CD4-positive, CD25-positive, alpha-beta regulatory T cell (primary cell): ENCODE measurements at regions not wholly inside any gene's neighbourhood (a gene's known extent, or its start where the extent isn't known, plus 50 kb on each side); places are given as distances from the start of the nearest gene placed in this dataset.
"Not testable (repeated sequence)": the region's sequence is repeated elsewhere in the genome, so short reads cannot be mapped to it uniquely, and the experiment has no call there.

ENCODE experiments used
- ATAC-seq, 2 donors: fragments of 150-1000 bp; cut with Tn5 transposase; one replicate each; pipeline ENCODE4 v1.10.0; 2021; ENCODE audit warnings: low read depth in 2 of 2, moderate number of reproducible peaks in 2 of 2, moderate library complexity in 1 of 2
- DNase-seq, 3 donors: peaks; one replicate each; pipeline versions ENCODE4 v3.0.0 to v3.0.0-alpha.2; 2012 to 2022; ENCODE audit warnings: mixed read lengths in 1 of 3
- H3K27ac ChIP-seq: one replicate; pipeline ENCODE4 v1.7.0; 2013; ENCODE audit warnings: mild to moderate bottlenecking, low read length; ENCODE audit not compliant: insufficient read depth, poor library complexity, severe bottlenecking
- H3K27me3 ChIP-seq: one replicate; pipeline ENCODE4 v1.7.0; 2013; ENCODE audit warnings: low read length; ENCODE audit not compliant: control insufficient read depth, insufficient read depth
- H3K36me3 ChIP-seq: one replicate; pipeline ENCODE4 v1.7.0; 2013; ENCODE audit warnings: mild to moderate bottlenecking, low read length, moderate library complexity; ENCODE audit not compliant: control insufficient read depth, insufficient read depth
- H3K4me1 ChIP-seq: 2 replicates; pipeline ENCODE4 v1.7.0; 2013; ENCODE audit warnings: mild to moderate bottlenecking, low read length; ENCODE audit not compliant: insufficient read depth, control insufficient read depth, poor library complexity, severe bottlenecking
- H3K4me3 ChIP-seq: one replicate; pipeline ENCODE4 v1.7.0; 2013; ENCODE audit warnings: low read depth, mild to moderate bottlenecking, low read length, moderate library complexity
- H3K9me3 ChIP-seq, 2 experiments: 1 replicate in 1 of 2; 2 replicates in 1 of 2; pipeline ENCODE4 v1.7.0; 2013; ENCODE audit warnings: low read length in 2 of 2, mild to moderate bottlenecking in 1 of 2, moderate library complexity in 1 of 2; ENCODE audit not compliant: control insufficient read depth in 2 of 2
- H3K27ac Mint-ChIP-seq, 3 donors: one replicate each; pipeline ENCODE4 v1.8.0; 2020 to 2022; ENCODE audit warnings: mild to moderate bottlenecking in 3 of 3, mixed read lengths in 3 of 3, moderate library complexity in 2 of 3
- H3K27me3 Mint-ChIP-seq: one replicate; pipeline ENCODE4 v1.8.0; 2022; ENCODE audit warnings: mild to moderate bottlenecking, mixed read lengths
- H3K36me3 Mint-ChIP-seq: one replicate; pipeline ENCODE4 v1.8.0; 2020; ENCODE audit warnings: mixed read lengths
- H3K4me1 Mint-ChIP-seq, 4 donors: one replicate each; pipeline ENCODE4 v1.8.0; 2020 to 2022; ENCODE audit warnings: mixed read lengths in 4 of 4, mild to moderate bottlenecking in 1 of 4
- H3K4me3 Mint-ChIP-seq, 4 donors: one replicate each; pipeline ENCODE4 v1.8.0; 2020 to 2022; ENCODE audit warnings: mild to moderate bottlenecking in 4 of 4, mixed read lengths in 4 of 4, moderate library complexity in 3 of 4
- H3K9me3 Mint-ChIP-seq, 7 donors: one replicate each; pipeline ENCODE4 v1.8.0; 2020 to 2022; ENCODE audit warnings: mixed read lengths in 7 of 7, mild to moderate bottlenecking in 3 of 7, moderate library complexity in 2 of 7

- not testable (repeated sequence) for H3K27me3 ChIP-seq, ATAC-seq, H3K27ac Mint-ChIP-seq, H3K27ac ChIP-seq, H3K36me3 ChIP-seq, H3K27me3 Mint-ChIP-seq, H3K4me3 ChIP-seq, H3K9me3 Mint-ChIP-seq, H3K4me1 ChIP-seq, DNase-seq, H3K4me3 Mint-ChIP-seq, H3K9me3 ChIP-seq, H3K4me1 Mint-ChIP-seq, H3K36me3 Mint-ChIP-seq
Measured at GRCh38 chr3:177664380-177665103, 467.3 kb upstream of the TBL1XR1 start.

- Histone ChIP-seq H3K27me3 (no peaks in the 10 kb centered on the region), H3K4me3 (no peak overlapping the region), H3K36me3 (no peaks in the 10 kb centered on the region), H3K27ac (no peak overlapping the region), H3K9me3 (no peaks in the 10 kb centered on the region), H3K4me1 (no peaks in the 10 kb centered on the region)
- Mint-ChIP-seq H3K27me3 (no peaks in the 10 kb centered on the region), H3K4me1 (peaks cover 0 to 7% (median 2%) of the 10 kb centered on the region in 4 donors), H3K4me3 (no peak overlapping the region), H3K27ac (no peak overlapping the region), H3K9me3 (peaks cover 0 to 6% (median 1%) of the 10 kb centered on the region in 7 donors), H3K36me3 (peaks cover 4% of the 10 kb centered on the region)
- DNase-seq = no peak
- ATAC-seq = no peak
Measured at GRCh38 chr3:177665122-177665808, 468.0 kb upstream of the TBL1XR1 start.

GRCh38 chr3:177672252-177672911, 475.1 kb upstream of the TBL1XR1 start:
- H3K27me3 ChIP-seq = no peaks in the 10 kb centered on the region
- H3K27me3 Mint-ChIP-seq = no peaks in the 10 kb centered on the region
- H3K36me3 Mint-ChIP-seq = peaks cover 4% of the 10 kb centered on the region
- DNase-seq (no peak), ATAC-seq (no peak)
- H3K4me3 Mint-ChIP-seq = no peak overlapping the region
- no peaks in the 10 kb centered on the region for H3K36me3 ChIP-seq
- H3K9me3 Mint-ChIP-seq = peaks cover 0 to 6% (median 0%) of the 10 kb centered on the region in 7 donors
- no peak overlapping the region for H3K4me3 ChIP-seq
- H3K4me1 Mint-ChIP-seq = peaks cover 0 to 4% (median 0%) of the 10 kb centered on the region in 4 donors
- no peaks in the 10 kb centered on the region for H3K9me3 ChIP-seq
- no peaks in the 10 kb centered on the region for H3K4me1 ChIP-seq
- H3K27ac Mint-ChIP-seq = no peak overlapping the region
- H3K27ac ChIP-seq = no peak overlapping the region

GRCh38 chr3:177673112-177673914, 476.0 kb upstream of the TBL1XR1 start:
- peaks cover 0 to 7% (median 0%) of the 10 kb centered on the region in 4 donors for H3K4me1 Mint-ChIP-seq
- no peaks in the 10 kb centered on the region for H3K4me1 ChIP-seq
- ATAC-seq (no peak), DNase-seq (no peak)
- peak overlapping the region in 1 of 3 donors; percentile 58 for H3K27ac Mint-ChIP-seq
- no peak overlapping the region for H3K4me3 Mint-ChIP-seq
- H3K9me3 ChIP-seq = no peaks in the 10 kb centered on the region
- H3K36me3 ChIP-seq = no peaks in the 10 kb centered on the region
- H3K27ac ChIP-seq = no peak overlapping the region
- H3K27me3 Mint-ChIP-seq = no peaks in the 10 kb centered on the region
- H3K27me3 ChIP-seq = no peaks in the 10 kb centered on the region
- peaks cover 3% of the 10 kb centered on the region for H3K36me3 Mint-ChIP-seq
- H3K4me3 ChIP-seq = no peak overlapping the region
- H3K9me3 Mint-ChIP-seq = peaks cover 0 to 4% (median 0%) of the 10 kb centered on the region in 7 donors

GRCh38 chr3:177674186-177674585, 476.9 kb upstream of the TBL1XR1 start:
- DNase-seq = no peak
- Mint-ChIP-seq H3K4me3 (no peak overlapping the region), H3K27ac (peak overlapping the region in 1 of 3 donors; percentile 7)

GRCh38 chr3:177676148-177676547, 478.9 kb upstream of the TBL1XR1 start:
- Mint-ChIP-seq H3K36me3 (no peaks in the 10 kb centered on the region), H3K9me3 (no peaks in the 10 kb centered on the region), H3K27ac (no peak overlapping the region), H3K4me1 (peaks cover 10 to 18% (median 15%) of the 10 kb centered on the region in 4 donors), H3K4me3 (no peak overlapping the region), H3K27me3 (no peaks in the 10 kb centered on the region)
- Histone ChIP-seq H3K27me3 (no peaks in the 10 kb centered on the region), H3K27ac (no peak overlapping the region), H3K9me3 (no peaks in the 10 kb centered on the region), H3K4me1 (peaks cover 7% of the 10 kb centered on the region), H3K36me3 (no peaks in the 10 kb centered on the region), H3K4me3 (no peak overlapping the region)
- ATAC-seq = no peak
- no peak for DNase-seq

More at GRCh38 chr3:177674186-177674585, 476.9 kb upstream of the TBL1XR1 start:
- Histone ChIP-seq H3K27me3 (no peaks in the 10 kb centered on the region), H3K4me1 (no peaks in the 10 kb centered on the region), H3K4me3 (no peak overlapping the region), H3K9me3 (no peaks in the 10 kb centered on the region), H3K27ac (no peak overlapping the region), H3K36me3 (no peaks in the 10 kb centered on the region)
- ATAC-seq = no peak
- no peaks in the 10 kb centered on the region for H3K9me3 Mint-ChIP-seq
- peaks cover 0 to 7% (median 3%) of the 10 kb centered on the region in 4 donors for H3K4me1 Mint-ChIP-seq
- H3K36me3 Mint-ChIP-seq = no peaks in the 10 kb centered on the region
- no peaks in the 10 kb centered on the region for H3K27me3 Mint-ChIP-seq

- no peak for DNase-seq
- ATAC-seq = no peak
- Mint-ChIP-seq H3K36me3 (no peaks in the 10 kb centered on the region), H3K27ac (no peak overlapping the region), H3K4me3 (no peak overlapping the region), H3K27me3 (no peaks in the 10 kb centered on the region), H3K4me1 (peaks cover 15 to 23% (median 18%) of the 10 kb centered on the region in 4 donors), H3K9me3 (no peaks in the 10 kb centered on the region)
- H3K9me3 ChIP-seq = no peaks in the 10 kb centered on the region
- peaks cover 7% of the 10 kb centered on the region for H3K4me1 ChIP-seq
- H3K36me3 ChIP-seq = no peaks in the 10 kb centered on the region
- H3K27ac ChIP-seq = no peak overlapping the region
- H3K4me3 ChIP-seq = no peak overlapping the region
- no peaks in the 10 kb centered on the region for H3K27me3 ChIP-seq
Measured at GRCh38 chr3:177676947-177677587, 479.8 kb upstream of the TBL1XR1 start.
